NT2/D1 (cell line): ENCODE measurements at regions not wholly inside any gene's neighbourhood (a gene's known extent, or its start where the extent isn't known, plus 50 kb on each side); places are given as distances from the start of the nearest gene placed in this dataset.

Experiments
- DNase-seq: peaks from one replicate; pipeline ENCODE4 v3.0.0-alpha.2; 2011; ENCODE audit warnings: low read depth, low spot score
- H3K27me3 ChIP-seq: 2 replicates; pipeline ENCODE4 v1.6.0; 2011; ENCODE audit warnings: mild to moderate bottlenecking; ENCODE audit not compliant: insufficient read length, insufficient read depth
- H3K36me3 ChIP-seq: 2 replicates; pipeline ENCODE4 v1.6.1; 2011; ENCODE audit warnings: mild to moderate bottlenecking, low read length, mixed read lengths; ENCODE audit not compliant: insufficient read depth, insufficient read length
- H3K4me1 ChIP-seq: 2 replicates; pipeline ENCODE4 v1.5.1; 2011; ENCODE audit not compliant: insufficient read depth, insufficient read length
- H3K4me3 ChIP-seq: 2 replicates; pipeline ENCODE4 v1.5.1; 2011; ENCODE audit warnings: low read depth; ENCODE audit not compliant: insufficient read length
- H3K9ac ChIP-seq: 2 replicates; pipeline ENCODE4 v1.6.0; 2011; ENCODE audit warnings: low read depth; ENCODE audit not compliant: insufficient read length
- H3K9me3 ChIP-seq: 2 replicates; pipeline ENCODE4 v1.5.1; 2011; ENCODE audit warnings: mild to moderate bottlenecking, low read length; ENCODE audit not compliant: insufficient read depth
- SUZ12 ChIP-seq: IDR thresholded peaks from 2 replicates; pipeline ENCODE4 v1.6.1; 2011; ENCODE audit not compliant: insufficient read length, insufficient read depth; ENCODE audit errors: extremely low read depth
- YY1 ChIP-seq: IDR thresholded peaks from 2 replicates; pipeline ENCODE4 v1.6.1; 2011; ENCODE audit not compliant: insufficient read length, insufficient read depth
- ZNF274 ChIP-seq: IDR thresholded peaks from 2 replicates; pipeline ENCODE4 v1.6.1; 2011; ENCODE audit warnings: mild to moderate bottlenecking, low read depth, low read length

DNA sequence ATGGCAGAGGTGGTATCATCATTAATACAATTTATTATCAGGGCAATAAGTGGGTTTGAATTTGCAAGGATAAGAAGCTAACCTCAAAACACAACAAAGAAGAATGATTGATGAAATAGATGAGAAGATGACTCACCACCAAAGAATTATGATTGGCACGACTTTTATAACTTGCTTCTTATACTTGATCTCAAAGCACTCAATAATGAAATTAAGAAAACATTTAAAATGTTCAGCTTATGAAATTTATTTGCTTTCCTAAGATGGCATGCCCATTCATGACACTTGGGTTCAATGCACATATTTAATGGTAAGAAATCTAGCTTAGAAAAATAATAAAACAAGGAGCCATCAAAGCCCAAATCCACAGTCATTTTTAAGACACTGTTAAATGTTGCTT, 477.5 kb downstream of the GJA1 start:
- Histone ChIP-seq H3K4me1 (no peaks in the 10 kb centered on the region), H3K4me3 (no peak overlapping the region), H3K36me3 (no peaks in the 10 kb centered on the region), H3K9me3 (no peaks in the 10 kb centered on the region), H3K27me3 (no peaks in the 10 kb centered on the region), H3K9ac (no peak overlapping the region)
- DNase-seq: no peak
- no peak for TF ChIP-seq SUZ12
- no peak for TF ChIP-seq ZNF274
- TF ChIP-seq YY1: no peak

DNA sequence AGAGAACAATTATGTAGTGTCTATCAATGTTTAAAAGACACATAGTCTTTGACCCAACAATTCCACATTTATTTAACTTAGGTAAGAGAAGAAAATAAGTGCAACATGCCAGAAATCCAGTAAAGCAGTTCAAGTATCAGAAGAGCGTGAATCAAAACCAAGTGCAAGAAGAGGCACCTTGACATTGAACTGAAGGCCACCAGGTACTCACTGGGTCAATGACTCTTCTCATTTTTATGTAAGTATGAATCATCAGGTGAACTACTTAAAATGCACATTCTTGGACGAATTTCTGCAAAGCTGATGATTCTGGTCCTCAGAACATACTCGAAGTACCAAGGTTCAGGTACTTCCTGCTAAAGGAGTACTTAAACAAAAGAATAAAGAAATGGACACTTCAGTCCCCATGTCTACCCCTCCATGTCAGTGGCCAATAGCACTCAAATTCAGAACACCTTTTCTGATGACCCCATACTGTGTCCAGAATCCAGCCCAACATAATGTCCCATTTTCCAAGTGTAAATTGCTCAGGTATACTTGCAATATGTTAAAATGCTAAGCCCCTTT, 481.9 kb downstream of the GJA1 start:
- no peak for DNase-seq
- TF ChIP-seq ZNF274 (no peak), YY1 (no peak), SUZ12 (no peak)
- no peaks in the 10 kb centered on the region for H3K4me1 ChIP-seq
- H3K36me3 ChIP-seq: no peaks in the 10 kb centered on the region
- no peak overlapping the region for H3K4me3 ChIP-seq
- H3K27me3 ChIP-seq: no peaks in the 10 kb centered on the region
- H3K9me3 ChIP-seq: no peaks in the 10 kb centered on the region
- H3K9ac ChIP-seq: no peak overlapping the region

DNA sequence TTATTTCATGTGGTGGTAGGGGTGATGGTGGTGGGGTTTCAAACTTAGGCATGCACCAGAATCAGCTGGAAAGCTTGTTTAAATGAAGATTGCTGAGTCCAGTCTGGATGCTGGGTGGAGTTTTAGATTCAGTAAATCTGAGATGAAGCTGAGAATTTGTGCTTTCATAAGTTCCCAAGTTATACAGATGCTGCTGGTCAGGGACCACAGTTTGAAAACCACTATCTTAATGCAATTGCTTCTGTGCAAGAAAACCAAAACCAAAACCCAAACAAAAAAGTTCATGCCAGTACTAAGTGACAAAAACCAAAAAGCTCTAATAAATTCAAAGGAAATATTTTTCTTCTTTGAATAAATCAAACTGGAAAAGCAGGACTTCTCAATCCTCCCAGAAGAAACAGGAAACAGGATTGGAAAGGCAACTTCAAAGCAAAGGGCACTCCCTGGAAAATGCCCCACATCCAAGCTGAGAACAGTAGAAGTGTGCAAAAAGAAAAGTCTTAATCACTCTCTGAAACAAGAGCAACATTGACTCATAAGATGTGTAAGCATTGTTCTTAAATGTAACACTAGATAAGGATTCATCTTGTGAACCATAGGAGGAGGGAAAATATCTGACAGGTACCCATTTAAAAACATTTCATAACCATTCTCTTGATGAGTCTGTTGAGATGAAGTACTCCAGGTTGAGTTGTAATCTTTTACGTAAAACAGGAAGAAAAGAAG, 481.5 kb upstream of the HSF2 start:
- H3K36me3 ChIP-seq: no peaks in the 10 kb centered on the region
- no peak overlapping the region for H3K9ac ChIP-seq
- H3K27me3 ChIP-seq: no peaks in the 10 kb centered on the region
- H3K9me3 ChIP-seq: no peaks in the 10 kb centered on the region
- H3K4me1 ChIP-seq: no peaks in the 10 kb centered on the region
- no peak for TF ChIP-seq YY1
- TF ChIP-seq SUZ12: no peak
- TF ChIP-seq ZNF274: no peak
- DNase-seq: no peak
- H3K4me3 ChIP-seq: no peak overlapping the region

DNA sequence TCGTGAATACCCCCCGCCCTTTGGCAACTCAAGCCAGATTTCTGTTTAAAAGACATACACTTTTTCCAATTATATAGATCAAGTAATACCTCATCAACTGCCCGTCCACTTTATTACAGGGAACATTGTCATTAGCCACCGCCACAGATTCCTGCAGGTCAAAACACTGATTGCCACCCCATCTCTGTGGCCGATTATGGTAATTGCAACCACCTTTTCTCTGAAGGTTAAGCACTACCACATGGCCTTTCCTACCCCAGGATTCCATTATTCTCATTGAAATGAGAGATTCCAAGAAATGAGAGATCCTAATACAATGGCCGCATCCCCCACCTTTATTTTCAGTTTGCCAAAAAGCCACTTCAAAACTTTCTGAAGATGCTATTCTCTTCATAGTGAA, 478.8 kb upstream of the HSF2 start:
- Histone ChIP-seq H3K27me3 (no peaks in the 10 kb centered on the region), H3K4me3 (no peak overlapping the region), H3K9me3 (no peaks in the 10 kb centered on the region), H3K36me3 (no peaks in the 10 kb centered on the region), H3K9ac (no peak overlapping the region), H3K4me1 (no peaks in the 10 kb centered on the region)
- TF ChIP-seq ZNF274: no peak
- TF ChIP-seq SUZ12: no peak
- no peak for TF ChIP-seq YY1
- DNase-seq: no peak

DNA sequence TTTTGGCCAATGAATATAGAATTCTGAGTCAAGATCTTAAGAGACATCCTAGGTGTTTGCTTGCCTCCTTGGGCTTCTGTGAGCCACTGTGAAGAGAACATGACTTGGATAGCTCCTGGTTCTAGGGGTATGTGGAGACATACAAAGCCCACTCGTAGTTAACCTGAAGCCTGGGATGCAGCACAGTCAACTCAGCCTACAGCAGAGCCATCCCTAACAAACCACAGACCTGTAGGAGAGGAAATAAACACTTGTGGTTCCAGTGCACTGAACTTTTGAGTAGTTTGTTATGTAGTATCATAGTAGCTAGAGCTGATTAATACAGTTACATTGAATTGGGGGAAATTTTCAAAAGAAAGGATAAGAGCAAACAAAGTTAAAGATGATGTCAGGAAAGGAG, 474.4 kb upstream of the HSF2 start:
- TF ChIP-seq ZNF274: no peak
- TF ChIP-seq YY1: no peak
- no peak for TF ChIP-seq SUZ12
- DNase-seq: no peak

GRCh38 chr6:121925534-121926255, 473.8 kb upstream of the HSF2 start:
- H3K27me3 ChIP-seq: no peaks in the 10 kb centered on the region
- TF ChIP-seq YY1: no peak
- no peak for TF ChIP-seq ZNF274
- TF ChIP-seq SUZ12: no peak
- no peaks in the 10 kb centered on the region for H3K9me3 ChIP-seq
- no peaks in the 10 kb centered on the region for H3K36me3 ChIP-seq
- no peak overlapping the region for H3K4me3 ChIP-seq
- no peak for DNase-seq
- no peak overlapping the region for H3K9ac ChIP-seq
- no peaks in the 10 kb centered on the region for H3K4me1 ChIP-seq

More for the DNA sequence above, 474.4 kb upstream of the HSF2 start:
- no peak overlapping the region for H3K4me3 ChIP-seq
- no peaks in the 10 kb centered on the region for H3K4me1 ChIP-seq
- no peaks in the 10 kb centered on the region for H3K9me3 ChIP-seq
- no peaks in the 10 kb centered on the region for H3K36me3 ChIP-seq
- no peaks in the 10 kb centered on the region for H3K27me3 ChIP-seq
- H3K9ac ChIP-seq: no peak overlapping the region

- no peak for DNase-seq
- Histone ChIP-seq H3K27me3 (no peaks in the 10 kb centered on the region), H3K4me1 (no peaks in the 10 kb centered on the region), H3K4me3 (no peak overlapping the region), H3K36me3 (no peaks in the 10 kb centered on the region), H3K9ac (no peak overlapping the region), H3K9me3 (no peaks in the 10 kb centered on the region)
- TF ChIP-seq ZNF274 (no peak), YY1 (no peak), SUZ12 (no peak)
Observed at GRCh38 chr6:121929301-121929700, 470.2 kb upstream of the HSF2 start.
